ENCODE measurements at regions not wholly inside any gene's neighbourhood (a gene's known extent, or its start where the extent isn't known, plus 50 kb on each side); places are given as distances from the start of the nearest gene placed in this dataset.

GRCh38 chr20:59412181-59412580 is 111.8 kb downstream of the EDN3 start (continued):
- no peak for TF ChIP-seq MGA (IDR thresholded peaks at IDR 0.05)
- TF ChIP-seq SAFB (IDR thresholded peaks at IDR 0.05; ENCODE audit: borderline replicate concordance, low read depth, low read length): no peak
- TF ChIP-seq, protein P1, sequence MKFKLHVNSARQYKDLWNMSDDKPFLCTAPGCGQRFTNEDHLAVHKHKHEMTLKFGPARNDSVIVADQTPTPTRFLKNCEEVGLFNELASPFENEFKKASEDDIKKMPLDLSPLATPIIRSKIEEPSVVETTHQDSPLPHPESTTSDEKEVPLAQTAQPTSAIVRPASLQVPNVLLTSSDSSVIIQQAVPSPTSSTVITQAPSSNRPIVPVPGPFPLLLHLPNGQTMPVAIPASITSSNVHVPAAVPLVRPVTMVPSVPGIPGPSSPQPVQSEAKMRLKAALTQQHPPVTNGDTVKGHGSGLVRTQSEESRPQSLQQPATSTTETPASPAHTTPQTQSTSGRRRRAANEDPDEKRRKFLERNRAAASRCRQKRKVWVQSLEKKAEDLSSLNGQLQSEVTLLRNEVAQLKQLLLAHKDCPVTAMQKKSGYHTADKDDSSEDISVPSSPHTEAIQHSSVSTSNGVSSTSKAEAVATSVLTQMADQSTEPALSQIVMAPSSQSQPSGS (CRISPR knock-in tag; IDR thresholded peaks at IDR 0.05): no peak
- TF ChIP-seq, protein P2, sequence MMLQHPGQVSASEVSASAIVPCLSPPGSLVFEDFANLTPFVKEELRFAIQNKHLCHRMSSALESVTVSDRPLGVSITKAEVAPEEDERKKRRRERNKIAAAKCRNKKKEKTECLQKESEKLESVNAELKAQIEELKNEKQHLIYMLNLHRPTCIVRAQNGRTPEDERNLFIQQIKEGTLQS (IDR thresholded peaks at IDR 0.05): no peak
- TF ChIP-seq, protein P2 (CRISPR knock-in tag; conservative IDR thresholded peaks at IDR 0.05): no peak
- TF ChIP-seq E2F3 (CRISPR knock-in tag; IDR thresholded peaks at IDR 0.05): no peak
- no peak for TF ChIP-seq USF2 (CRISPR knock-in tag; IDR thresholded peaks at IDR 0.05)
- TF ChIP-seq ZNF282 (CRISPR knock-in tag; IDR thresholded peaks at IDR 0.05): no peak
- no peak for TF ChIP-seq RHOXF2B (CRISPR knock-in tag; conservative IDR thresholded peaks at IDR 0.05)
- no peak for TF ChIP-seq MEF2D (tag; conservative IDR thresholded peaks at IDR 0.05; ENCODE audit: low read depth)
- TF ChIP-seq MLX (CRISPR knock-in tag; conservative IDR thresholded peaks at IDR 0.05): no peak

Data from K562 (cell line).